H1 (cell line): ENCODE measurements at regions not wholly inside any gene's neighbourhood (a gene's known extent, or its start where the extent isn't known, plus 50 kb on each side); places are given as distances from the start of the nearest gene placed in this dataset.

Experiments
- CTCF ChIA-PET: fragments of 300-600 bp; sonication (Branson Sonifier 250); formaldehyde crosslinking; loops from one replicate; lab custom pipeline; 2021; ENCODE audit not compliant: partially characterized antibody; lab: Charles Lee
- POLR2A ChIA-PET: fragments of 300-600 bp; sonication (Branson Sonifier 250); formaldehyde crosslinking; loops from one replicate; lab custom pipeline; 2021; ENCODE audit warnings: inconsistent platforms; ENCODE audit not compliant: partially characterized antibody; lab: Charles Lee
- DNase-seq, 2 experiments: peaks; one replicate each; pipeline versions ENCODE4 v3.0.0 to v3.0.0-alpha.2; 2010 to 2022; ENCODE audit warnings: low spot score in 2 of 2, low read depth in 1 of 2, mixed read lengths in 1 of 2
- FAIRE-seq: peaks from 2 replicates; lab custom pipeline; 2011; peaks lifted over from hg19 to GRCh38; lab: Jason Lieb, UNC
- H2AFZ ChIP-seq: 2 replicates; pipeline ENCODE4 v1.8.1; 2012; ENCODE audit warnings: low read length, inconsistent platforms
- H2AK5ac ChIP-seq: 2 replicates; pipeline ENCODE4 v1.6.1; 2013; ENCODE audit warnings: low read depth, low read length
- H2BK120ac ChIP-seq: replicated peaks from 2 replicates; pipeline ENCODE3; 2013; ENCODE audit warnings: low read depth, low read length, inconsistent platforms
- H2BK12ac ChIP-seq: 2 replicates; pipeline ENCODE4 v1.6.1; 2013; ENCODE audit warnings: low read depth, low read length
- H2BK15ac ChIP-seq: 2 replicates; pipeline ENCODE4 v1.6.1; 2013; ENCODE audit warnings: low read length
- H2BK20ac ChIP-seq: 2 replicates; pipeline ENCODE4 v1.6.1; 2013; ENCODE audit warnings: low read length
- H2BK5ac ChIP-seq: 2 replicates; pipeline ENCODE4 v1.6.1; 2013; ENCODE audit warnings: low read depth, low read length
- H3K14ac ChIP-seq: 2 replicates; pipeline ENCODE4 v1.6.1; 2013; ENCODE audit warnings: inconsistent platforms; ENCODE audit not compliant: insufficient read length
- H3K18ac ChIP-seq: 2 replicates; pipeline ENCODE4 v1.6.1; 2013; ENCODE audit warnings: low read length; ENCODE audit errors: extremely low read depth
- H3K23ac ChIP-seq: 2 replicates; pipeline ENCODE4 v1.6.1; 2013; ENCODE audit warnings: inconsistent platforms; ENCODE audit not compliant: insufficient read length
- H3K23me2 ChIP-seq: 2 replicates; pipeline ENCODE4 v1.6.1; 2013; ENCODE audit warnings: low read depth, low read length
- H3K27ac ChIP-seq: 2 replicates; pipeline ENCODE4 v1.6.1; 2011; ENCODE audit warnings: low read depth, low read length, inconsistent platforms
- H3K27me3 ChIP-seq, 4 experiments: replicated peaks in 1 of 4; 1 replicate in 1 of 4; 2 replicates in 3 of 4; pipeline versions ENCODE4 v1.6.1 to v1.8.1; 2011 to 2013; ENCODE audit warnings: low read length in 3 of 4, mild to moderate bottlenecking in 3 of 4, inconsistent platforms in 2 of 4, mixed read lengths in 2 of 4, moderate library complexity in 1 of 4; ENCODE audit not compliant: control insufficient read depth in 3 of 4, insufficient read depth in 3 of 4; ENCODE audit errors: extremely low read depth in 1 of 4
- H3K36me3 ChIP-seq, 4 experiments: 2 replicates each; pipeline versions ENCODE4 v1.6.1 to v1.8.1; 2011 to 2013; ENCODE audit warnings: mild to moderate bottlenecking in 4 of 4, low read length in 3 of 4, moderate library complexity in 2 of 4, control low read depth in 1 of 4, inconsistent platforms in 1 of 4; ENCODE audit not compliant: insufficient read depth in 4 of 4, control insufficient read depth in 2 of 4
- H3K4ac ChIP-seq: replicated peaks from 2 replicates; pipeline ENCODE3; 2013; ENCODE audit warnings: low read length, low read depth, mixed read lengths, inconsistent platforms; ENCODE audit not compliant: insufficient read length
- H3K4me1 ChIP-seq, 4 experiments: replicated peaks in 1 of 4; 1 replicate in 1 of 4; 2 replicates in 3 of 4; pipeline versions ENCODE4 v1.6.1 to v1.8.1; 2011 to 2013; ENCODE audit warnings: low read length in 3 of 4, inconsistent platforms in 2 of 4, mixed read lengths in 1 of 4; ENCODE audit not compliant: insufficient read depth in 4 of 4, control insufficient read depth in 3 of 4
- H3K4me2 ChIP-seq, 2 experiments: 2 replicates each; pipeline versions ENCODE4 v1.6.1 to v1.8.1; 2011 to 2013; ENCODE audit warnings: low read depth in 2 of 2, low read length in 2 of 2, control low read depth in 1 of 2, inconsistent platforms in 1 of 2, mild to moderate bottlenecking in 1 of 2; ENCODE audit not compliant: insufficient read depth in 1 of 2
- H3K4me3 ChIP-seq, 4 experiments: fragments of 200-600, 300-600 bp in 1 of 4; sonication (generic), shearing (Covaris generic), sonication (Bioruptor Twin) in 1 of 4; 2 replicates each; pipeline versions ENCODE4 v1.5.1 to v1.8.1; 2011 to 2016; ENCODE audit warnings: low read length in 4 of 4, low read depth in 3 of 4, control low read depth in 2 of 4, inconsistent platforms in 2 of 4, mild to moderate bottlenecking in 2 of 4, mixed read lengths in 1 of 4, moderate library complexity in 1 of 4; ENCODE audit not compliant: insufficient read depth in 2 of 4; ENCODE audit errors: extremely low read depth in 1 of 4
- H3K56ac ChIP-seq: replicated peaks from 2 replicates; pipeline ENCODE3; 2013; ENCODE audit warnings: low read depth, mild to moderate bottlenecking, mixed read lengths, low read length, inconsistent platforms; ENCODE audit not compliant: insufficient read length
- H3K79me1 ChIP-seq: 2 replicates; pipeline ENCODE4 v1.6.1; 2013; ENCODE audit warnings: low read depth, low read length, control low read depth
- H3K79me2 ChIP-seq, 2 experiments: 2 replicates each; pipeline versions ENCODE4 v1.6.1 to v1.8.1; 2012 to 2013; ENCODE audit warnings: low read length in 2 of 2, mild to moderate bottlenecking in 2 of 2, inconsistent platforms in 1 of 2; ENCODE audit not compliant: insufficient read depth in 2 of 2, control insufficient read depth in 1 of 2
- H3K9ac ChIP-seq, 4 experiments: replicated peaks in 1 of 4; 1 replicate in 1 of 4; 2 replicates in 3 of 4; pipeline versions ENCODE4 v1.6.1 to v1.8.1; 2011 to 2013; ENCODE audit warnings: low read depth in 3 of 4, low read length in 3 of 4, control low read depth in 2 of 4, mild to moderate bottlenecking in 2 of 4, moderate library complexity in 2 of 4, inconsistent platforms in 1 of 4; ENCODE audit errors: extremely low read depth in 1 of 4
- H3K9me3 ChIP-seq, 2 experiments: 2 replicates each; pipeline versions ENCODE4 v1.6.1 to v1.8.1; 2012 to 2013; ENCODE audit warnings: mild to moderate bottlenecking in 2 of 2, moderate library complexity in 2 of 2, control low read depth in 1 of 2, inconsistent platforms in 1 of 2, low read depth in 1 of 2, low read length in 1 of 2, mixed read lengths in 1 of 2; ENCODE audit not compliant: insufficient read depth in 2 of 2
- H4K20me1 ChIP-seq, 2 experiments: replicated peaks in 1 of 2; 2 replicates each; pipeline versions ENCODE3 to v1.8.1; 2011 to 2013; ENCODE audit warnings: inconsistent platforms in 2 of 2, low read length in 2 of 2, mild to moderate bottlenecking in 1 of 2; ENCODE audit not compliant: insufficient read depth in 2 of 2, control insufficient read depth in 1 of 2
- H4K5ac ChIP-seq: 2 replicates; pipeline ENCODE4 v1.6.1; 2013; ENCODE audit warnings: low read length, low read depth, mixed read lengths, inconsistent platforms; ENCODE audit not compliant: insufficient read length
- H4K8ac ChIP-seq: 2 replicates; pipeline ENCODE4 v1.8.0; 2013; ENCODE audit warnings: mild to moderate bottlenecking, moderate library complexity, low read length, inconsistent platforms; ENCODE audit not compliant: insufficient read depth; ENCODE audit errors: extremely low read depth
- H4K91ac ChIP-seq: replicated peaks from 2 replicates; pipeline ENCODE3; 2013; ENCODE audit warnings: low read length, mixed read lengths, inconsistent platforms; ENCODE audit not compliant: insufficient read length
- ATF3 ChIP-seq: IDR thresholded peaks from 2 replicates; pipeline ENCODE4 v1.6.1; 2011; ENCODE audit warnings: low read depth, mild to moderate bottlenecking, low read length; ENCODE audit not compliant: insufficient read depth
- BRCA1 ChIP-seq: IDR thresholded peaks from 2 replicates; pipeline ENCODE4 v1.6.1; 2012; ENCODE audit warnings: low read depth, low read length, improper control_type of control experiment
- CBX8 ChIP-seq: fragments of 300-800, 300-1000 bp; sonication (generic); IDR thresholded peaks from 2 replicates; pipeline ENCODE4 v1.7.1; 2016; ENCODE audit warnings: low read depth, low read length, borderline replicate concordance
- CREB1 ChIP-seq: IDR thresholded peaks from 2 replicates; pipeline ENCODE4 v1.6.1; 2012; ENCODE audit warnings: inconsistent platforms
- EP300 ChIP-seq, 2 experiments: IDR thresholded peaks; 1 replicate in 1 of 2; 2 replicates in 1 of 2; pipeline ENCODE4 v1.6.1; 2011 to 2012; ENCODE audit warnings: low read depth in 2 of 2, low read length in 2 of 2, mild to moderate bottlenecking in 2 of 2, borderline replicate concordance in 1 of 2, inconsistent platforms in 1 of 2, moderate library complexity in 1 of 2
- GTF2F1 ChIP-seq: IDR thresholded peaks from 2 replicates; pipeline ENCODE4 v1.6.1; 2012; ENCODE audit warnings: low read depth, low read length, improper control_type of control experiment, borderline replicate concordance
- KDM5A ChIP-seq: fragments of 200-600 bp; IDR thresholded peaks from 2 replicates; pipeline ENCODE4 v1.7.1; 2012; ENCODE audit warnings: mild to moderate bottlenecking, low read length, inconsistent platforms, mixed read lengths
- MAX ChIP-seq: IDR thresholded peaks from 2 replicates; pipeline ENCODE4 v1.6.1; 2012; ENCODE audit warnings: inconsistent platforms
- POU5F1 ChIP-seq: IDR thresholded peaks from 2 replicates; pipeline ENCODE4 v1.6.1; 2011; ENCODE audit warnings: low read depth, mild to moderate bottlenecking, low read length, moderate library complexity
- RBBP5 ChIP-seq: IDR thresholded peaks from 2 replicates; pipeline ENCODE4 v1.7.1; 2012; ENCODE audit warnings: low read depth, mild to moderate bottlenecking, inconsistent platforms, low read length, moderate library complexity, borderline replicate concordance
- SIX5 ChIP-seq: IDR thresholded peaks from 2 replicates; pipeline ENCODE4 v1.6.1; 2011; ENCODE audit warnings: mild to moderate bottlenecking, low read depth, low read length
- TAF1 ChIP-seq: IDR thresholded peaks from 2 replicates; pipeline ENCODE4 v1.6.1; 2011; ENCODE audit warnings: mild to moderate bottlenecking, low read depth, low read length
- USF2 ChIP-seq: IDR thresholded peaks from 2 replicates; pipeline ENCODE4 v1.6.1; 2011; ENCODE audit warnings: low read length, improper control_type of control experiment
- WGBS, 2 experiments: shearing (Covaris generic) in 1 of 2; methylation state at CpG; one replicate each; pipeline versions ENCODE4 v1.1.6 to v1.1.7; 2013 to 2015; ENCODE audit warnings: low lambda C conversion rate in 2 of 2, mixed read lengths in 2 of 2, inconsistent platforms in 1 of 2, low coverage in 1 of 2, missing lambda C conversion rate in 1 of 2; ENCODE audit not compliant: insufficient replicate concordance in 2 of 2, insufficient coverage in 1 of 2, insufficient read length in 1 of 2; ENCODE audit errors: extremely low coverage in 1 of 2, missing lambda C conversion rate in 1 of 2; 5-methylcytosine and 5-hydroxymethylcytosine counted together

GRCh38 chr9:86751956-86752355, 195.3 kb downstream of the GAS1 start:
- Histone ChIP-seq H3K27ac (no peak overlapping the region), H3K36me3 (no peaks in the 10 kb centered on the region), H2BK5ac (no peak overlapping the region), H3K79me1 (no peaks in the 10 kb centered on the region), H3K4me3 (no peak overlapping the region), H3K18ac (no peak overlapping the region), H4K20me1 (no peaks in the 10 kb centered on the region), H3K23me2 (no peaks in the 10 kb centered on the region), H2BK12ac (no peak overlapping the region), H3K9me3 (no peaks in the 10 kb centered on the region), H3K4me1 (no peaks in the 10 kb centered on the region), H3K27me3 (no peaks in the 10 kb centered on the region), H3K4ac (no peak overlapping the region), H3K23ac (no peak overlapping the region), H2BK120ac (no peak overlapping the region), H3K9ac (no peak overlapping the region), H4K5ac (no peak overlapping the region), H4K91ac (no peak overlapping the region), H3K4me2 (no peak overlapping the region), H2BK15ac (no peak overlapping the region), H3K56ac (no peak overlapping the region), H2AK5ac (no peak overlapping the region), H4K8ac (no peak overlapping the region), H2BK20ac (no peak overlapping the region), H3K14ac (no peak overlapping the region), H2AFZ (no peak overlapping the region), H3K79me2 (no peaks in the 10 kb centered on the region)
- DNase-seq (no peak), FAIRE-seq (no peak)
- WGBS, 2 experiments = 89% methylated on average over 5 of the region's 5 CpGs; no CpG with 5 or more reads in 1 of the 2 experiments
- ChIA-PET CTCF (interaction anchor here (0.9 to 1.7 kb wide), 4 partner anchors 12 to 536 kb away, joined by 3 to 4 read pairs (median 3); no protein-coding TSS in a partner anchor), POLR2A (no interaction called here)
- TF ChIP-seq CBX8 (no peak), GTF2F1 (no peak), RBBP5 (no peak), USF2 (no peak), ATF3 (no peak), EP300 (IDR thresholded peaks at IDR 0.05; ENCODE audit: borderline replicate concordance in 1 of 2, low read depth in 2 of 2, low read length in 2 of 2) (no peak), CREB1 (no peak), KDM5A (no peak), SIX5 (no peak), TAF1 (no peak), BRCA1 (no peak), POU5F1 (no peak), MAX (no peak)
